GM12872 (cell line): ENCODE measurements at regions not wholly inside any gene's neighbourhood (a gene's known extent, or its start where the extent isn't known, plus 50 kb on each side); places are given as distances from the start of the nearest gene placed in this dataset.

Experiments
- CTCF ChIP-seq: IDR thresholded peaks from 3 replicates; pipeline ENCODE4 v1.5.1; 2011; ENCODE audit warnings: low read depth, mild to moderate bottlenecking, low read length, moderate library complexity; ENCODE audit not compliant: insufficient read depth

GRCh38 chr10:128297709-128298378 is 171.6 kb upstream of the MKI67 start:
- TF ChIP-seq CTCF = no peak

DNA sequence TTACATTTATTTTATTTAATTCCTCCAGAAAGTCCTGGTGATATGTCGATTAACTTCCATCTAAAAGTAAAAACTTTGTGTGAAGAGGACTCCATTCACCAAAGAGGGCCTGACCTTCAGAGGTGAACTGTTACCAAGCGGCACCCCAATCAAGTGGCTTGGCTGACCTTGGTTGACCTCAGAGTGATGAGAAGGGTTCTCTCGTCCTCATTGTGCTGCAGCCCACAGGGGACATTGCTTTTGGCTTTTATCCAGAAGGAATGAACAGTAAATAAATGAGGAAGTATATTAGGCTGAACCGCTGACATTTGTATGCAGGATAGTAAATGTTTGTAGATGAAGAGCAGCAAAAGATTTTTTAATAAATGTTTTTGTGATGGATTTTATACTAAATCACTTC is 172.4 kb upstream of the MKI67 start:
- no peak for TF ChIP-seq CTCF

GRCh38 chr10:128300290-128300824 is 174.1 kb upstream of the MKI67 start:
- no peak for TF ChIP-seq CTCF

DNA sequence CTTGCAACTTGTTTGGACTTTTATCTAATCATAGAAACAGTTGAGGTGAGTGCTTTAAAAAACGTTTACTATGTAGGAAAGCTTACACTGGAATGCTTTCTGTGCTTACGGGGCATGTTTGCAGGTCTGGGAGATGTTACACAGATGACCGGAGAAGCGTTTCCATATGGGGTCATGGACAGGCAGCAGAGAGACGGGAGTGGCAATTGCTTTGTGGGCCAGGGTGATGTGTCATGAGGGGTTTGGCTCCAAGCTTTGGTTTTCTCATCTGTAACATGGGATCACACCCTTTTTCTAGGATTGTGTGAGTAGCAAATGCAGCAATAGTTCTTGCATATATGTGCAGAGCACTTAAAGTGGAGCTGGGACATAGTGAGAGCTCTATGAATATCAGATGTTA is 174.8 kb upstream of the MKI67 start:
- no peak for TF ChIP-seq CTCF

GRCh38 chr10:128302808-128303207 is 176.6 kb upstream of the MKI67 start:
- no peak for TF ChIP-seq CTCF

DNA sequence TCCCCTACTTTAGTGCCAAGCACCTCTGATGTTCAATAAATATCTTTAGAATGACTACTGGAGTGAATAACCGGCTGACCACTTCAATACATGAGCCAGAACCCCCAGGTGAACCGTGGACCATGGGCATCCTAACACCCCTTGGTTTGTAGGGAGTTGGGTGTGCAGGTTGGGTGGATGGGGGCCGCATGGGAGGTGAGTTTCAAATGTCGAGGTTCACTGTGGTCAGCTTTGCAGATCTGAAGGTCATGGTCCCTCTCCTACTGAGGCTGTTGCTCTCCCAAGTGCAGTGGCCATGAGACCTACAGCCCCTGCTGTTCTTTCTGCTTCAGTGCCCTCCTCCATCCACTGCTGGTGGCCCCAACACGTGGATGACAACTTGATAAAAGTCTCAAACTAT is 178.0 kb upstream of the MKI67 start:
- no peak for TF ChIP-seq CTCF

GRCh38 chr10:128305601-128306345 is 179.6 kb upstream of the MKI67 start:
- no peak for TF ChIP-seq CTCF
